HG02610 (cell line): ENCODE measurements at regions not wholly inside any gene's neighbourhood (a gene's known extent, or its start where the extent isn't known, plus 50 kb on each side); places are given as distances from the start of the nearest gene placed in this dataset.
A peak's percentile ranks its signal among the peaks of the same experiment; 100 is the strongest.
"Not testable (repeated sequence)": the region's sequence is repeated elsewhere in the genome, so short reads cannot be mapped to it uniquely, and the experiment has no call there.

Experiments used
- ATAC-seq: cut with Tn5 transposase; IDR thresholded peaks from one replicate; pipeline ENCODE4 v1.9.1; 2021; ENCODE audit warnings: mild to moderate bottlenecking, moderate library complexity; ENCODE audit not compliant: unreplicated experiment

GRCh38 chr6:44002067-44002592, 125.1 kb downstream of the MRPL14 start:
- no peak for ATAC-seq

- no peak for ATAC-seq
These were observed 125.8 kb downstream of the MRPL14 start for GRCh38 chr6:44001318-44002066.

- ATAC-seq = peak; percentile 35
These were observed 126.9 kb downstream of the MRPL14 start for GRCh38 chr6:44000164-44000842.

- ATAC-seq = no peak
These were observed 127.6 kb downstream of the MRPL14 start for GRCh38 chr6:43999628-44000027.

- ATAC-seq = not testable (repeated sequence)
These were observed 128.5 kb downstream of the MRPL14 start for GRCh38 chr6:43998592-43999243.

GRCh38 chr6:43997990-43998585, 129.2 kb downstream of the MRPL14 start:
- not testable (repeated sequence) for ATAC-seq

GRCh38 chr6:43997345-43997677, 129.9 kb downstream of the MRPL14 start:
- ATAC-seq = no peak

- no peak for ATAC-seq
These were observed 130.5 kb downstream of the MRPL14 start for GRCh38 chr6:43996618-43997344.

- ATAC-seq = no peak
These were observed 132.1 kb downstream of the MRPL14 start for GRCh38 chr6:43995137-43995536.

GRCh38 chr6:43993881-43994523, 133.2 kb downstream of the MRPL14 start:
- ATAC-seq = no peak

- ATAC-seq = no peak
These were observed 134.2 kb downstream of the MRPL14 start for GRCh38 chr6:43992783-43993644.

- no peak for ATAC-seq
These were observed 135.1 kb downstream of the MRPL14 start for GRCh38 chr6:43992126-43992663.

- ATAC-seq = no peak
These were observed 136.3 kb downstream of the MRPL14 start for GRCh38 chr6:43990627-43991619.

- ATAC-seq = no peak
These were observed 137.0 kb downstream of the MRPL14 start for GRCh38 chr6:43990275-43990626.

- no peak for ATAC-seq
These were observed 137.6 kb downstream of the MRPL14 start for GRCh38 chr6:43989581-43990146.

- no peak for ATAC-seq
These were observed 138.5 kb downstream of the MRPL14 start for GRCh38 chr6:43988801-43989200.

GRCh38 chr6:43987838-43988439, 139.3 kb downstream of the MRPL14 start:
- no peak for ATAC-seq
